ENCODE measurements at regions not wholly inside any gene's neighbourhood (a gene's known extent, or its start where the extent isn't known, plus 50 kb on each side); places are given as distances from the start of the nearest gene placed in this dataset.
"Not testable (repeated sequence)": the region's sequence is repeated elsewhere in the genome, so short reads cannot be mapped to it uniquely, and the experiment has no call there.

GRCh38 chr10:108560488-108560887 lies 1362.8 kb downstream of the XPNPEP1 start:
- no peak for DNase-seq (ENCODE audit: low read depth)
- H3K4me3 ChIP-seq (replicated peaks; ENCODE audit: low read depth, low read length) = no peak overlapping the region
- no peak for TF ChIP-seq CTCF (IDR thresholded peaks at IDR 0.05; ENCODE audit: low read length, missing control alignments)

- H3K4me3 ChIP-seq (replicated peaks; ENCODE audit: low read depth, low read length) = no peak overlapping the region
- peak; percentile 47 for DNase-seq (ENCODE audit: low read depth)
- no peak for TF ChIP-seq CTCF (IDR thresholded peaks at IDR 0.05; ENCODE audit: low read length, missing control alignments)
Observed at GRCh38 chr10:108556186-108556585, 1367.1 kb downstream of the XPNPEP1 start.

GRCh38 chr10:108545921-108546320 lies 1377.4 kb downstream of the XPNPEP1 start:
- TF ChIP-seq CTCF (IDR thresholded peaks at IDR 0.05; ENCODE audit: low read length, missing control alignments) = no peak
- no peak for DNase-seq (ENCODE audit: low read depth)
- no peak overlapping the region for H3K4me3 ChIP-seq (replicated peaks; ENCODE audit: low read depth, low read length)

GRCh38 chr10:108544500-108545120 lies 1378.7 kb downstream of the XPNPEP1 start:
- DNase-seq (ENCODE audit: low read depth) = peak; percentile 63
- peak; percentile 92 for TF ChIP-seq CTCF (IDR thresholded peaks at IDR 0.05; ENCODE audit: low read length, missing control alignments)
- no peak overlapping the region for H3K4me3 ChIP-seq (replicated peaks; ENCODE audit: low read depth, low read length)

- DNase-seq (ENCODE audit: low read depth); H3K4me3 ChIP-seq (replicated peaks; ENCODE audit: low read depth, low read length): not testable (repeated sequence)
Observed at GRCh38 chr10:108533551-108533950, 1369.0 kb upstream of the SORCS1 start.

- no peak for TF ChIP-seq CTCF (IDR thresholded peaks at IDR 0.05; ENCODE audit: low read length, missing control alignments)
- H3K4me3 ChIP-seq (replicated peaks; ENCODE audit: low read depth, low read length) = no peak overlapping the region
- no peak for DNase-seq (ENCODE audit: low read depth)
Observed at GRCh38 chr10:108523016-108523800, 1358.7 kb upstream of the SORCS1 start.

- TF ChIP-seq CTCF (IDR thresholded peaks at IDR 0.05; ENCODE audit: low read length, missing control alignments) = no peak
- no peak for DNase-seq (ENCODE audit: low read depth)
- H3K4me3 ChIP-seq (replicated peaks; ENCODE audit: low read depth, low read length) = no peak overlapping the region
Observed at GRCh38 chr10:108521827-108522492, 1357.5 kb upstream of the SORCS1 start.

Measured in fibroblast of pulmonary artery (primary cell).